GM12872 (cell line): ENCODE measurements at regions not wholly inside any gene's neighbourhood (a gene's known extent, or its start where the extent isn't known, plus 50 kb on each side); places are given as distances from the start of the nearest gene placed in this dataset.

ENCODE experiments used
- CTCF ChIP-seq: IDR thresholded peaks from 3 replicates; pipeline ENCODE4 v1.5.1; 2011; ENCODE audit warnings: low read depth, mild to moderate bottlenecking, low read length, moderate library complexity; ENCODE audit not compliant: insufficient read depth

- TF ChIP-seq CTCF = no peak
Measured at GRCh38 chr1:238450976-238451375, 560.3 kb upstream of the ZP4 start.

GRCh38 chr1:238443687-238444086, 553.0 kb upstream of the ZP4 start:
- no peak for TF ChIP-seq CTCF

- TF ChIP-seq CTCF = no peak
Measured at GRCh38 chr1:238439511-238439910, 548.8 kb upstream of the ZP4 start.

GRCh38 chr1:238438311-238439270, 547.9 kb upstream of the ZP4 start:
- no peak for TF ChIP-seq CTCF

- TF ChIP-seq CTCF = no peak
Measured at GRCh38 chr1:238419209-238419608, 528.5 kb upstream of the ZP4 start.

- TF ChIP-seq CTCF = no peak
Measured at GRCh38 chr1:238409932-238410331, 519.2 kb upstream of the ZP4 start.

- no peak for TF ChIP-seq CTCF
Measured at GRCh38 chr1:238409191-238409850, 518.6 kb upstream of the ZP4 start.
